H1 (cell line): ENCODE measurements at regions not wholly inside any gene's neighbourhood (a gene's known extent, or its start where the extent isn't known, plus 50 kb on each side); places are given as distances from the start of the nearest gene placed in this dataset.

Source experiments
- CTCF ChIA-PET: fragments of 300-600 bp; sonication (Branson Sonifier 250); formaldehyde crosslinking; loops from one replicate; lab custom pipeline; 2021; ENCODE audit not compliant: partially characterized antibody; lab: Charles Lee
- POLR2A ChIA-PET: fragments of 300-600 bp; sonication (Branson Sonifier 250); formaldehyde crosslinking; loops from one replicate; lab custom pipeline; 2021; ENCODE audit warnings: inconsistent platforms; ENCODE audit not compliant: partially characterized antibody; lab: Charles Lee
- DNase-seq, 2 experiments: peaks; one replicate each; pipeline versions ENCODE4 v3.0.0 to v3.0.0-alpha.2; 2010 to 2022; ENCODE audit warnings: low spot score in 2 of 2, low read depth in 1 of 2, mixed read lengths in 1 of 2
- FAIRE-seq: peaks from 2 replicates; lab custom pipeline; 2011; peaks lifted over from hg19 to GRCh38; lab: Jason Lieb, UNC
- H2AFZ ChIP-seq: 2 replicates; pipeline ENCODE4 v1.8.1; 2012; ENCODE audit warnings: low read length, inconsistent platforms
- H2AK5ac ChIP-seq: 2 replicates; pipeline ENCODE4 v1.6.1; 2013; ENCODE audit warnings: low read depth, low read length
- H2BK120ac ChIP-seq: replicated peaks from 2 replicates; pipeline ENCODE3; 2013; ENCODE audit warnings: low read depth, low read length, inconsistent platforms
- H2BK12ac ChIP-seq: 2 replicates; pipeline ENCODE4 v1.6.1; 2013; ENCODE audit warnings: low read depth, low read length
- H2BK15ac ChIP-seq: 2 replicates; pipeline ENCODE4 v1.6.1; 2013; ENCODE audit warnings: low read length
- H2BK20ac ChIP-seq: 2 replicates; pipeline ENCODE4 v1.6.1; 2013; ENCODE audit warnings: low read length
- H2BK5ac ChIP-seq: 2 replicates; pipeline ENCODE4 v1.6.1; 2013; ENCODE audit warnings: low read depth, low read length
- H3K14ac ChIP-seq: 2 replicates; pipeline ENCODE4 v1.6.1; 2013; ENCODE audit warnings: inconsistent platforms; ENCODE audit not compliant: insufficient read length
- H3K18ac ChIP-seq: 2 replicates; pipeline ENCODE4 v1.6.1; 2013; ENCODE audit warnings: low read length; ENCODE audit errors: extremely low read depth
- H3K23ac ChIP-seq: 2 replicates; pipeline ENCODE4 v1.6.1; 2013; ENCODE audit warnings: inconsistent platforms; ENCODE audit not compliant: insufficient read length
- H3K23me2 ChIP-seq: 2 replicates; pipeline ENCODE4 v1.6.1; 2013; ENCODE audit warnings: low read depth, low read length
- H3K27ac ChIP-seq: 2 replicates; pipeline ENCODE4 v1.6.1; 2011; ENCODE audit warnings: low read depth, low read length, inconsistent platforms
- H3K27me3 ChIP-seq, 4 experiments: replicated peaks in 1 of 4; 1 replicate in 1 of 4; 2 replicates in 3 of 4; pipeline versions ENCODE4 v1.6.1 to v1.8.1; 2011 to 2013; ENCODE audit warnings: low read length in 3 of 4, mild to moderate bottlenecking in 3 of 4, inconsistent platforms in 2 of 4, mixed read lengths in 2 of 4, moderate library complexity in 1 of 4; ENCODE audit not compliant: control insufficient read depth in 3 of 4, insufficient read depth in 3 of 4; ENCODE audit errors: extremely low read depth in 1 of 4
- H3K36me3 ChIP-seq, 4 experiments: 2 replicates each; pipeline versions ENCODE4 v1.6.1 to v1.8.1; 2011 to 2013; ENCODE audit warnings: mild to moderate bottlenecking in 4 of 4, low read length in 3 of 4, moderate library complexity in 2 of 4, control low read depth in 1 of 4, inconsistent platforms in 1 of 4; ENCODE audit not compliant: insufficient read depth in 4 of 4, control insufficient read depth in 2 of 4
- H3K4ac ChIP-seq: replicated peaks from 2 replicates; pipeline ENCODE3; 2013; ENCODE audit warnings: low read length, low read depth, mixed read lengths, inconsistent platforms; ENCODE audit not compliant: insufficient read length
- H3K4me1 ChIP-seq, 4 experiments: replicated peaks in 1 of 4; 1 replicate in 1 of 4; 2 replicates in 3 of 4; pipeline versions ENCODE4 v1.6.1 to v1.8.1; 2011 to 2013; ENCODE audit warnings: low read length in 3 of 4, inconsistent platforms in 2 of 4, mixed read lengths in 1 of 4; ENCODE audit not compliant: insufficient read depth in 4 of 4, control insufficient read depth in 3 of 4
- H3K4me2 ChIP-seq, 2 experiments: 2 replicates each; pipeline versions ENCODE4 v1.6.1 to v1.8.1; 2011 to 2013; ENCODE audit warnings: low read depth in 2 of 2, low read length in 2 of 2, control low read depth in 1 of 2, inconsistent platforms in 1 of 2, mild to moderate bottlenecking in 1 of 2; ENCODE audit not compliant: insufficient read depth in 1 of 2
- H3K4me3 ChIP-seq, 4 experiments: fragments of 200-600, 300-600 bp in 1 of 4; sonication (generic), shearing (Covaris generic), sonication (Bioruptor Twin) in 1 of 4; 2 replicates each; pipeline versions ENCODE4 v1.5.1 to v1.8.1; 2011 to 2016; ENCODE audit warnings: low read length in 4 of 4, low read depth in 3 of 4, control low read depth in 2 of 4, inconsistent platforms in 2 of 4, mild to moderate bottlenecking in 2 of 4, mixed read lengths in 1 of 4, moderate library complexity in 1 of 4; ENCODE audit not compliant: insufficient read depth in 2 of 4; ENCODE audit errors: extremely low read depth in 1 of 4
- H3K56ac ChIP-seq: replicated peaks from 2 replicates; pipeline ENCODE3; 2013; ENCODE audit warnings: low read depth, mild to moderate bottlenecking, mixed read lengths, low read length, inconsistent platforms; ENCODE audit not compliant: insufficient read length
- H3K79me1 ChIP-seq: 2 replicates; pipeline ENCODE4 v1.6.1; 2013; ENCODE audit warnings: low read depth, low read length, control low read depth
- H3K79me2 ChIP-seq, 2 experiments: 2 replicates each; pipeline versions ENCODE4 v1.6.1 to v1.8.1; 2012 to 2013; ENCODE audit warnings: low read length in 2 of 2, mild to moderate bottlenecking in 2 of 2, inconsistent platforms in 1 of 2; ENCODE audit not compliant: insufficient read depth in 2 of 2, control insufficient read depth in 1 of 2
- H3K9ac ChIP-seq, 4 experiments: replicated peaks in 1 of 4; 1 replicate in 1 of 4; 2 replicates in 3 of 4; pipeline versions ENCODE4 v1.6.1 to v1.8.1; 2011 to 2013; ENCODE audit warnings: low read depth in 3 of 4, low read length in 3 of 4, control low read depth in 2 of 4, mild to moderate bottlenecking in 2 of 4, moderate library complexity in 2 of 4, inconsistent platforms in 1 of 4; ENCODE audit errors: extremely low read depth in 1 of 4
- H3K9me3 ChIP-seq, 2 experiments: 2 replicates each; pipeline versions ENCODE4 v1.6.1 to v1.8.1; 2012 to 2013; ENCODE audit warnings: mild to moderate bottlenecking in 2 of 2, moderate library complexity in 2 of 2, control low read depth in 1 of 2, inconsistent platforms in 1 of 2, low read depth in 1 of 2, low read length in 1 of 2, mixed read lengths in 1 of 2; ENCODE audit not compliant: insufficient read depth in 2 of 2
- H4K20me1 ChIP-seq, 2 experiments: replicated peaks in 1 of 2; 2 replicates each; pipeline versions ENCODE3 to v1.8.1; 2011 to 2013; ENCODE audit warnings: inconsistent platforms in 2 of 2, low read length in 2 of 2, mild to moderate bottlenecking in 1 of 2; ENCODE audit not compliant: insufficient read depth in 2 of 2, control insufficient read depth in 1 of 2
- H4K5ac ChIP-seq: 2 replicates; pipeline ENCODE4 v1.6.1; 2013; ENCODE audit warnings: low read length, low read depth, mixed read lengths, inconsistent platforms; ENCODE audit not compliant: insufficient read length
- H4K8ac ChIP-seq: 2 replicates; pipeline ENCODE4 v1.8.0; 2013; ENCODE audit warnings: mild to moderate bottlenecking, moderate library complexity, low read length, inconsistent platforms; ENCODE audit not compliant: insufficient read depth; ENCODE audit errors: extremely low read depth
- H4K91ac ChIP-seq: replicated peaks from 2 replicates; pipeline ENCODE3; 2013; ENCODE audit warnings: low read length, mixed read lengths, inconsistent platforms; ENCODE audit not compliant: insufficient read length
- ASH2L ChIP-seq: fragments of 200-600, 300-600 bp; sonication (generic); IDR thresholded peaks from one replicate; pipeline ENCODE4 v1.7.1; 2017; ENCODE audit warnings: low read length
- CBX8 ChIP-seq: fragments of 300-800, 300-1000 bp; sonication (generic); IDR thresholded peaks from 2 replicates; pipeline ENCODE4 v1.7.1; 2016; ENCODE audit warnings: low read depth, low read length, borderline replicate concordance
- CEBPB ChIP-seq: IDR thresholded peaks from 2 replicates; pipeline ENCODE4 v1.6.1; 2012; ENCODE audit warnings: low read depth, low read length
- CREB1 ChIP-seq: IDR thresholded peaks from 2 replicates; pipeline ENCODE4 v1.6.1; 2012; ENCODE audit warnings: inconsistent platforms
- CTCF ChIP-seq, 3 experiments: IDR thresholded peaks; 1 replicate in 2 of 3; 2 replicates in 1 of 3; pipeline versions ENCODE4 v1.5.1 to v1.6.1; 2011; ENCODE audit warnings: low read length in 3 of 3, mild to moderate bottlenecking in 3 of 3, inconsistent platforms in 2 of 3, low read depth in 1 of 3, moderate library complexity in 1 of 3; ENCODE audit not compliant: insufficient read depth in 1 of 3; ENCODE audit errors: control extremely low read depth in 1 of 3
- EP300 ChIP-seq, 2 experiments: IDR thresholded peaks; 1 replicate in 1 of 2; 2 replicates in 1 of 2; pipeline ENCODE4 v1.6.1; 2011 to 2012; ENCODE audit warnings: low read depth in 2 of 2, low read length in 2 of 2, mild to moderate bottlenecking in 2 of 2, borderline replicate concordance in 1 of 2, inconsistent platforms in 1 of 2, moderate library complexity in 1 of 2
- GTF2F1 ChIP-seq: IDR thresholded peaks from 2 replicates; pipeline ENCODE4 v1.6.1; 2012; ENCODE audit warnings: low read depth, low read length, improper control_type of control experiment, borderline replicate concordance
- MAFK ChIP-seq: IDR thresholded peaks from 2 replicates; pipeline ENCODE4 v1.6.1; 2012; ENCODE audit warnings: low read depth, mild to moderate bottlenecking, improper control_type of control experiment, low read length
- RBBP5 ChIP-seq: IDR thresholded peaks from 2 replicates; pipeline ENCODE4 v1.7.1; 2012; ENCODE audit warnings: low read depth, mild to moderate bottlenecking, inconsistent platforms, low read length, moderate library complexity, borderline replicate concordance
- SP2 ChIP-seq: IDR thresholded peaks from 2 replicates; pipeline ENCODE4 v1.6.1; 2012; ENCODE audit warnings: mild to moderate bottlenecking, low read length, inconsistent platforms
- SP4 ChIP-seq: IDR thresholded peaks from 2 replicates; pipeline ENCODE4 v1.6.1; 2012; ENCODE audit warnings: low read length, inconsistent platforms
- TAF7 ChIP-seq: optimal IDR thresholded peaks from 2 replicates; pipeline ENCODE3; 2011; ENCODE audit warnings: low read depth, mild to moderate bottlenecking, inconsistent platforms, low read length, moderate library complexity, borderline replicate concordance
- WGBS, 2 experiments: shearing (Covaris generic) in 1 of 2; methylation state at CpG; one replicate each; pipeline versions ENCODE4 v1.1.6 to v1.1.7; 2013 to 2015; ENCODE audit warnings: low lambda C conversion rate in 2 of 2, mixed read lengths in 2 of 2, inconsistent platforms in 1 of 2, low coverage in 1 of 2, missing lambda C conversion rate in 1 of 2; ENCODE audit not compliant: insufficient replicate concordance in 2 of 2, insufficient coverage in 1 of 2, insufficient read length in 1 of 2; ENCODE audit errors: extremely low coverage in 1 of 2, missing lambda C conversion rate in 1 of 2; 5-methylcytosine and 5-hydroxymethylcytosine counted together

GRCh38 chr13:34085204-34085603, 267.3 kb downstream of the RFC3 start:
- no peak overlapping the region for H3K4ac ChIP-seq
- TF ChIP-seq CREB1 (no peak), CBX8 (no peak), CEBPB (no peak), GTF2F1 (no peak), EP300 (IDR thresholded peaks at IDR 0.05; ENCODE audit: borderline replicate concordance in 1 of 2, low read depth in 2 of 2, low read length in 2 of 2) (no peak), SP4 (no peak), CTCF (IDR thresholded peaks at IDR 0.05; ENCODE audit: control extremely low read depth in 1 of 3, insufficient read depth in 1 of 3, low read depth in 1 of 3, low read length in 3 of 3) (no peak), TAF7 (no peak), MAFK (no peak), SP2 (no peak), RBBP5 (no peak), ASH2L (no peak)

More at GRCh38 chr13:34085204-34085603, 267.3 kb downstream of the RFC3 start:
- Histone ChIP-seq H3K9me3 (peaks cover 11 to 14% of the 10 kb centered on the region in 2 experiments), H4K20me1 (no peaks in the 10 kb centered on the region), H2BK15ac (no peak overlapping the region), H4K5ac (no peak overlapping the region), H3K4me2 (no peak overlapping the region), H3K27me3 (no peaks in the 10 kb centered on the region), H3K18ac (no peak overlapping the region), H2BK20ac (no peak overlapping the region), H3K36me3 (no peaks in the 10 kb centered on the region), H3K56ac (no peak overlapping the region), H3K79me2 (no peaks in the 10 kb centered on the region), H3K14ac (no peak overlapping the region), H4K91ac (no peak overlapping the region), H4K8ac (no peak overlapping the region), H2AFZ (no peak overlapping the region), H2BK12ac (no peak overlapping the region), H3K23ac (no peak overlapping the region), H3K23me2 (0 out of 2 replicates have a peak, but pooled peaks cover 2% of the 10 kb centered on the region), H2BK5ac (no peak overlapping the region), H3K9ac (no peak overlapping the region), H2AK5ac (no peak overlapping the region), H3K4me3 (no peak overlapping the region), H3K27ac (no peak overlapping the region), H3K4me1 (no peaks in the 10 kb centered on the region), H2BK120ac (no peak overlapping the region), H3K79me1 (no peaks in the 10 kb centered on the region)
- ChIA-PET POLR2A (no interaction called here), CTCF (interaction anchor here (0.9 kb wide), 1 partner anchor 285 kb away, joined by 3 read pairs; no protein-coding TSS in a partner anchor)
- FAIRE-seq (no peak), DNase-seq (no peak)
- WGBS, 2 experiments = 88% methylated on average over 2 of the region's 2 CpGs; no CpG with 5 or more reads in 1 of the 2 experiments
